BE2C (cell line): ENCODE measurements at regions not wholly inside any gene's neighbourhood (a gene's known extent, or its start where the extent isn't known, plus 50 kb on each side); places are given as distances from the start of the nearest gene placed in this dataset.

Source experiments
- DNase-seq: peaks from one replicate; pipeline ENCODE4 v3.0.0-alpha.2; 2020
- H3K27me3 ChIP-seq: fragments of 250-450 bp; sonication (Bioruptor Pico); 2 replicates; pipeline ENCODE4 v1.5.1; 2020; ENCODE audit warnings: mild to moderate bottlenecking
- H3K36me3 ChIP-seq: fragments of 250-450 bp; sonication (Bioruptor Pico); 2 replicates; pipeline ENCODE4 v1.5.1; 2020; ENCODE audit warnings: mild to moderate bottlenecking
- H3K4me1 ChIP-seq: fragments of 250-450 bp; sonication (Bioruptor Pico); 2 replicates; pipeline ENCODE4 v1.5.1; 2020
- H3K4me3 ChIP-seq: 2 replicates; pipeline ENCODE4 v1.5.1; 2011; ENCODE audit warnings: low read depth, low read length
- H3K9me3 ChIP-seq: fragments of 250-450 bp; sonication (Bioruptor Pico); 2 replicates; pipeline ENCODE4 v1.5.1; 2020
- CTCF ChIP-seq: IDR thresholded peaks from 2 replicates; pipeline ENCODE4 v1.5.1; 2012; ENCODE audit warnings: mild to moderate bottlenecking, low read depth, low read length

DNA sequence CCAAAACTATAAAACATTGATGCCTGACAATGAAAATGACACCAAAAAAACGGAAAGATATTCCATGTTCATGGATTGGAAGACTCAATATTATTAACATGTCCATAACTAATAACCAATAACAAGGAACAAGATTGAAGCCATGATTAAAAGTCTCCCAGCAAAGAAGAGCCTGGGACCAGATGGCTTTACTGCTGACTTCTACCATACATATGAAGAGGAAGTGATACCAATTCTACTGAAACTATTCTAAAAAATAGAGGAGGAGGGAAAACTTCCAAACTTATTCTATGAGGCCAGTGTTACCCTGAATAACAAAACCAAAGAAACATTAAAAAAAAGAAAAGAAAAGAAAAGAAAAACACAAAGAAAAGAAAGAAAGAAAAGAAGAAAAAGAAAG is 54.6 kb upstream of the ATF7IP start:
- Histone ChIP-seq H3K4me3 (no peak overlapping the region), H3K9me3 (no peaks in the 10 kb centered on the region), H3K36me3 (no peaks in the 10 kb centered on the region), H3K4me1 (no peaks in the 10 kb centered on the region), H3K27me3 (no peaks in the 10 kb centered on the region)
- DNase-seq: no peak
- no peak for TF ChIP-seq CTCF

GRCh38 chr12:14313379-14314138 is 51.9 kb upstream of the ATF7IP start:
- no peaks in the 10 kb centered on the region; the same call in 1 of the 2 replicates for H3K4me1 ChIP-seq
- no peak overlapping the region for H3K4me3 ChIP-seq
- H3K36me3 ChIP-seq: no peaks in the 10 kb centered on the region
- no peak for TF ChIP-seq CTCF
- no peaks in the 10 kb centered on the region for H3K9me3 ChIP-seq
- no peak for DNase-seq
- H3K27me3 ChIP-seq: no peaks in the 10 kb centered on the region

GRCh38 chr12:14314801-14315200 is 50.7 kb upstream of the ATF7IP start:
- Histone ChIP-seq H3K9me3 (no peaks in the 10 kb centered on the region), H3K4me3 (no peak overlapping the region), H3K36me3 (no peaks in the 10 kb centered on the region), H3K27me3 (no peaks in the 10 kb centered on the region), H3K4me1 (no peaks in the 10 kb centered on the region; the same call in 1 of the 2 replicates)
- DNase-seq: no peak
- no peak for TF ChIP-seq CTCF

DNA sequence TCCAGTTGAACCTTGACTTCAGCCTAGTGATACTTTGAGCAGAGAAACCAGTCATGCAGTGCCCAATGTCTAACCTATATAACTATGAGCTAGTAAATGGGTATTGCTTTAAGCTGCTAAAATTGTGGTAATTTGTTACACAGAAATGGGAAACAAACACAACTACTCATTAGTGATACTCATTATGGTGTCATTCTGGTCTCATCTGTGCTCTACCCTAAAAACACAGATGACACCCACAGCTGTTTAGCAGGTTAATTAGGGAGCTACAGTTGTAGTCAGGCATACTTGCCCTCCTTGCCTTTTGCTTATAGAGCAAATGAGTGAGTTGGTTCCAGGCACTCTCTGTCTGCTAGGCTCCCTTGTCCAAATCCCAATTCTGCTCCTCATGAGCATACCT is 50.0 kb upstream of the ATF7IP start:
- Histone ChIP-seq H3K4me1 (no peaks in the 10 kb centered on the region; the same call in 1 of the 2 replicates), H3K36me3 (no peaks in the 10 kb centered on the region), H3K27me3 (no peaks in the 10 kb centered on the region), H3K4me3 (no peak overlapping the region), H3K9me3 (no peaks in the 10 kb centered on the region)
- TF ChIP-seq CTCF: no peak
- DNase-seq: no peak
